Nephron (organoid): ENCODE measurements at regions not wholly inside any gene's neighbourhood (a gene's known extent, or its start where the extent isn't known, plus 50 kb on each side); places are given as distances from the start of the nearest gene placed in this dataset.

Experiments used
- H3K27ac Mint-ChIP-seq, 3 experiments: 2 replicates each; pipeline ENCODE4 v1.8.0; 2020; ENCODE audit warnings: mixed read lengths in 3 of 3, mild to moderate bottlenecking in 2 of 3, moderate library complexity in 1 of 3
- H3K27me3 Mint-ChIP-seq: 2 replicates; pipeline ENCODE4 v1.8.0; 2021; ENCODE audit warnings: low read depth, mild to moderate bottlenecking, moderate library complexity, mixed read lengths
- H3K36me3 Mint-ChIP-seq: 2 replicates; pipeline ENCODE4 v1.8.0; 2020; ENCODE audit warnings: low read depth, mixed read lengths
- H3K4me1 Mint-ChIP-seq: 2 replicates; pipeline ENCODE4 v1.8.0; 2020; ENCODE audit warnings: mixed read lengths
- H3K4me3 Mint-ChIP-seq, 3 experiments: 2 replicates each; pipeline ENCODE4 v1.8.0; 2020; ENCODE audit warnings: mild to moderate bottlenecking in 3 of 3, mixed read lengths in 3 of 3, moderate library complexity in 2 of 3
- H3K9me3 Mint-ChIP-seq: 2 replicates; pipeline ENCODE4 v1.8.0; 2020; ENCODE audit warnings: mixed read lengths
- TF ChIP-seq, protein P1 (sequence below), 3 experiments: fragments of 200-600 bp; sonication (generic); IDR thresholded peaks; one replicate each; pipeline ENCODE4 v1.5.0; 2021; ENCODE audit warnings: antibody characterized with exemption in 3 of 3; ENCODE audit not compliant: unreplicated experiment in 3 of 3

DNA sequence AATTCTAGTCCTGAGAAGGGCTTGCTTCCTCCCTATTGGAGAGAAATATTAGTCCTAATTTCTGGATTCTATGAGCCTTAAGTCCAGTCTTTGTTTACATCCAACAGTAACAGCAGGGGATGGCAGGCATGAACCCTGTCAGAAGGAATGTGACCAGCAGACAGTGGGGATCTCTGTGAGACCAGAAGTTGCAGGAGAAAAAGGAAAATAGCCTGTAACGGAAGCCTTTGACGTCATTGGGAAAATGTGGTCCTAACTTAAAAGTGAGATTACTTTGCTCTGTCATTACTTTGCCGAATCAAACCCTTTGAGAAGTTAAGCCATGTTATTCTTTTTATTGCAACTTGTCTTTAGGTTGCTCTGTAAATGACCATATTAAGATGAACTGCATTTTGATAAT lies 218.2 kb upstream of the PRICKLE1 start:
- H3K4me3 Mint-ChIP-seq: no peak overlapping the region
- H3K4me1 Mint-ChIP-seq: peaks cover 44% of the 10 kb centered on the region
- H3K27ac Mint-ChIP-seq: peak overlapping the region in 1 of 3 experiments; percentile 4
- TF ChIP-seq, protein P1, sequence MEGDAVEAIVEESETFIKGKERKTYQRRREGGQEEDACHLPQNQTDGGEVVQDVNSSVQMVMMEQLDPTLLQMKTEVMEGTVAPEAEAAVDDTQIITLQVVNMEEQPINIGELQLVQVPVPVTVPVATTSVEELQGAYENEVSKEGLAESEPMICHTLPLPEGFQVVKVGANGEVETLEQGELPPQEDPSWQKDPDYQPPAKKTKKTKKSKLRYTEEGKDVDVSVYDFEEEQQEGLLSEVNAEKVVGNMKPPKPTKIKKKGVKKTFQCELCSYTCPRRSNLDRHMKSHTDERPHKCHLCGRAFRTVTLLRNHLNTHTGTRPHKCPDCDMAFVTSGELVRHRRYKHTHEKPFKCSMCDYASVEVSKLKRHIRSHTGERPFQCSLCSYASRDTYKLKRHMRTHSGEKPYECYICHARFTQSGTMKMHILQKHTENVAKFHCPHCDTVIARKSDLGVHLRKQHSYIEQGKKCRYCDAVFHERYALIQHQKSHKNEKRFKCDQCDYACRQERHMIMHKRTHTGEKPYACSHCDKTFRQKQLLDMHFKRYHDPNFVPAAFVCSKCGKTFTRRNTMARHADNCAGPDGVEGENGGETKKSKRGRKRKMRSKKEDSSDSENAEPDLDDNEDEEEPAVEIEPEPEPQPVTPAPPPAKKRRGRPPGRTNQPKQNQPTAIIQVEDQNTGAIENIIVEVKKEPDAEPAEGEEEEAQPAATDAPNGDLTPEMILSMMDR (IDR thresholded peaks at IDR 0.05; ENCODE audit: unreplicated experiment in 3 of 3): no peak
- H3K9me3 Mint-ChIP-seq: no peaks in the 10 kb centered on the region
- peaks cover 5% of the 10 kb centered on the region for H3K27me3 Mint-ChIP-seq
- H3K36me3 Mint-ChIP-seq: no peaks in the 10 kb centered on the region

DNA sequence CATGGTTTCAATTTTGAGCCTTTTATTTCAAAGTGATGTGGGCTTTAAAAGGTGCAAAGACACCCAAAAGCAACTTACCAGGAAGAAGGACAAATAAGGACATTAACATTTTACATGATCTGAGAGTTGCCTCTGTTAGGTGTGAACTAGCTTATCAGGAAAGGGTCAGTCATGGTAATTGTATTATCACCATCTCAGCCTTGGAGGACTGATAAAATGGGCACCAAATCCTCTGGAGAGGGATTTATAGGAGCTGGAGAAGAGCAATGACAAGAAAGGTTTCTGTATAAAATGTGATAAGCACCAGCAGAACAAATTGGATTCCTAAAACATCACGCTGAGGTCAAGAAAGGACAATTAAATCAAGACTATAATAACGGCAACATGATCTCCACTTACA lies 217.7 kb upstream of the PRICKLE1 start:
- TF ChIP-seq, protein P1 (IDR thresholded peaks at IDR 0.05; ENCODE audit: unreplicated experiment in 3 of 3): no peak
- H3K4me3 Mint-ChIP-seq: no peak overlapping the region
- H3K27ac Mint-ChIP-seq: no peak overlapping the region
- no peaks in the 10 kb centered on the region for H3K9me3 Mint-ChIP-seq
- H3K36me3 Mint-ChIP-seq: no peaks in the 10 kb centered on the region
- H3K27me3 Mint-ChIP-seq: peaks cover 5% of the 10 kb centered on the region
- peaks cover 49% of the 10 kb centered on the region for H3K4me1 Mint-ChIP-seq

GRCh38 chr12:42804928-42805327 lies 215.4 kb upstream of the PRICKLE1 start:
- no peak overlapping the region for H3K4me3 Mint-ChIP-seq
- H3K9me3 Mint-ChIP-seq: no peaks in the 10 kb centered on the region
- peaks cover 43% of the 10 kb centered on the region for H3K4me1 Mint-ChIP-seq
- peak overlapping the region in 1 of 3 experiments; percentile 34 for H3K27ac Mint-ChIP-seq
- peaks cover 5% of the 10 kb centered on the region for H3K27me3 Mint-ChIP-seq
- TF ChIP-seq, protein P1 (IDR thresholded peaks at IDR 0.05; ENCODE audit: unreplicated experiment in 3 of 3): no peak
- H3K36me3 Mint-ChIP-seq: no peaks in the 10 kb centered on the region

- H3K9me3 Mint-ChIP-seq: no peaks in the 10 kb centered on the region
- TF ChIP-seq, protein P1 (IDR thresholded peaks at IDR 0.05; ENCODE audit: unreplicated experiment in 3 of 3): no peak
- no peaks in the 10 kb centered on the region for H3K36me3 Mint-ChIP-seq
- peaks cover 5% of the 10 kb centered on the region for H3K27me3 Mint-ChIP-seq
- peaks cover 34% of the 10 kb centered on the region for H3K4me1 Mint-ChIP-seq
- H3K27ac Mint-ChIP-seq: peak overlapping the region; percentile 44 to 81 (median 77)
- H3K4me3 Mint-ChIP-seq: peak overlapping the region in 1 of 3 experiments; percentile 7
These were observed 213.2 kb upstream of the PRICKLE1 start for GRCh38 chr12:42802785-42803189.

DNA sequence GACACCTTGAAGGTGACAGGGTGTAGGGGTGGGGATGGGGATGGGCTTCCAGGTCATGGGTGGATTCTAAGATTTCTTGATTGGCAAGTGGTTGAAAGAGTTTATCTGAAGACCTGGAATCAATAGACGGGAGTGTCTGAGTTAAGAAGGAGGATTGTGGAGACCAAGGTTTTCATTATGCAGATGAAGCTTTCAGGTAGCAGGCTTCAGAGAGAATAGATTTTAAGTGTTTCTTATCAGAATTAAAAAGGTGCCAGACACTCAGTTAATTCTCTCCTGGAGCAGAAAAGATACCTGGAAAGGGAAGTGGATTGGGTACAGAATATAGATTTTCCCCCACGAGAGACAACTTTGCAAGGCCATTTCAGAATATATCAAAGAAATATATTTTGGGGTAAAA lies 211.7 kb upstream of the PRICKLE1 start:
- peaks cover 5% of the 10 kb centered on the region for H3K27me3 Mint-ChIP-seq
- no peak overlapping the region for H3K4me3 Mint-ChIP-seq
- H3K27ac Mint-ChIP-seq: peak overlapping the region in 2 of 3 experiments; percentile 28 to 81
- H3K9me3 Mint-ChIP-seq: no peaks in the 10 kb centered on the region
- no peaks in the 10 kb centered on the region for H3K36me3 Mint-ChIP-seq
- H3K4me1 Mint-ChIP-seq: peaks cover 34% of the 10 kb centered on the region
- TF ChIP-seq, protein P1 (IDR thresholded peaks at IDR 0.05; ENCODE audit: unreplicated experiment in 3 of 3): no peak

DNA sequence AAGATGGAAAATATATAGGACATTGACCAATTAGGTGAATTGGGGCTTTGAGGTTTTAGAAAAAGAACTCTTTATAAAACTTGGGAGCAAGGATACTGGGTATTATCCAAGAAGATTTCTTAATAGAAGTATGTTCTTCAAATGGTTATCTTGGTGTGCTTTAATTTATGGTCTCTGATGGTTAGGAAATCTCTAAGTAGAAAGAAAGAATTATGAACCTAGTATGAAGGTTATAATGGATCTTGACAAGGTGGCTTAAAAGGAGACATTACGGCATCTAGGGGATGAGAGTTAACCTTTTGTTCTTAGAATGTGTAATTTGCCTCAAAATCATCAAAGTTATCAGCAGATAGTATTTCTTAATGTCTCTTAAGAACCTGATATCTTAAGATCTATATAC lies 210.4 kb upstream of the PRICKLE1 start:
- Mint-ChIP-seq H3K27ac (peak overlapping the region in 2 of 3 experiments; percentile 37 to 83), H3K4me3 (no peak overlapping the region), H3K9me3 (no peaks in the 10 kb centered on the region), H3K4me1 (peaks cover 34% of the 10 kb centered on the region), H3K36me3 (no peaks in the 10 kb centered on the region), H3K27me3 (peaks cover 4% of the 10 kb centered on the region)
- TF ChIP-seq, protein P1 (IDR thresholded peaks at IDR 0.05; ENCODE audit: unreplicated experiment in 3 of 3): no peak
